ENCODE measurements at regions not wholly inside any gene's neighbourhood (a gene's known extent, or its start where the extent isn't known, plus 50 kb on each side); places are given as distances from the start of the nearest gene placed in this dataset.

DNA sequence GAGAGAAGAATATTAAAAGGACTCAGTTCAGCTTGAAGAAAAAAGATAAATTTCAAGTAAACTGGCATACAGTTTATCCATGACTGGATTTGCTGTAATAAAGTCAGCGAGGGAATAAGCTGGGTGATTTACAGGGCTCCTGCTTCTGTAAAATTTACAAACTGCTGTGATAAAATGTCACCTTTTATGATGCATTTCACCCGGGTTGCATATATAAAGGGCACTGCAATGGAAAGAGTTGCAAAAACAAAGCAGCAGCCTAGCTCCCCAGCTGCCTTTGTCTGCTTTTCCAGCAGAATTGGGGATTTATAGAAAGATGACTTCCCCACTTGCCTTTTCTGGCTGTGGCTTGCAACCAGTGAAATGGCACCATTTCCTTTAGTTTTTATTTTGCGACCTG is 132.5 kb upstream of the LHCGR start:
- Histone ChIP-seq H4K20me1 (ENCODE audit: insufficient read depth, low read length) (no peaks in the 10 kb centered on the region), H3K36me3 (replicated peaks in 1 of 2; ENCODE audit: control insufficient read depth in 1 of 2, insufficient read depth in 2 of 2, low read length in 2 of 2) (no peaks in the 10 kb centered on the region), H3K9ac (ENCODE audit: insufficient read depth, low read length, poor library complexity, severe bottlenecking) (no peak overlapping the region), H3K4me1 (ENCODE audit: control insufficient read depth in 1 of 2, insufficient read depth in 2 of 2, low read length in 2 of 2) (no peaks in the 10 kb centered on the region), H3K79me2 (ENCODE audit: insufficient read depth, low read length) (no peaks in the 10 kb centered on the region), H2AFZ (ENCODE audit: insufficient read depth, low read depth, low read length, poor library complexity, severe bottlenecking) (no peak overlapping the region), H3K27me3 (ENCODE audit: control insufficient read depth in 2 of 2, insufficient read depth in 2 of 2, low read length in 2 of 2) (no peaks in the 10 kb centered on the region), H3K27ac (ENCODE audit: low read depth in 1 of 2, low read length in 2 of 2) (no peak overlapping the region), H3K4me2 (replicated peaks; ENCODE audit: extremely low read depth, low read length, poor library complexity, severe bottlenecking) (no peak overlapping the region), H3K4me3 (replicated peaks in 1 of 3; ENCODE audit: low read depth in 2 of 3, low read length in 3 of 3) (no peak overlapping the region), H3K9me3 (replicated peaks in 1 of 2; ENCODE audit: control insufficient read depth in 1 of 2, insufficient read depth in 1 of 2, low read length in 2 of 2) (peaks cover 0 to 3% of the 10 kb centered on the region in 2 donors)
- 58% methylated on average over 3 of the region's 3 CpGs for WGBS (ENCODE audit: insufficient coverage)
- Mint-ChIP-seq H3K4me1 (no peaks in the 10 kb centered on the region), H3K36me3 (no peaks in the 10 kb centered on the region), H3K9me3 (peaks cover 0 to 10% (median 4%) of the 10 kb centered on the region in 7 donors), H3K27me3 (ENCODE audit: low read depth in 3 of 3) (peaks cover 0 to 1% (median 0%) of the 10 kb centered on the region in 3 donors), H3K4me3 (no peak overlapping the region), H3K27ac (no peak overlapping the region)
- DNase-seq, result no peak
- intact Hi-C loops (cut with micrococcal nuclease), result no loop called here
- TF ChIP-seq CTCF (IDR thresholded peaks at IDR 0.05), result no peak

GRCh38 chr2:48886919-48887318 is 131.4 kb upstream of the LHCGR start:
- H3K4me1 ChIP-seq (ENCODE audit: control insufficient read depth in 1 of 2, insufficient read depth in 2 of 2, low read length in 2 of 2), result no peaks in the 10 kb centered on the region
- Mint-ChIP-seq H3K4me3 (no peak overlapping the region), H3K27ac (no peak overlapping the region), H3K9me3 (peaks cover 0 to 11% (median 4%) of the 10 kb centered on the region in 7 donors), H3K27me3 (ENCODE audit: low read depth in 3 of 3) (peaks cover 0 to 2% (median 1%) of the 10 kb centered on the region in 3 donors), H3K4me1 (no peaks in the 10 kb centered on the region), H3K36me3 (no peaks in the 10 kb centered on the region)
- TF ChIP-seq CTCF (IDR thresholded peaks at IDR 0.05), result no peak
- H3K4me3 ChIP-seq (replicated peaks in 1 of 3; ENCODE audit: low read depth in 2 of 3, low read length in 3 of 3), result no peak overlapping the region
- H3K79me2 ChIP-seq (ENCODE audit: insufficient read depth, low read length), result no peaks in the 10 kb centered on the region
- H2AFZ ChIP-seq (ENCODE audit: insufficient read depth, low read depth, low read length, poor library complexity, severe bottlenecking), result no peak overlapping the region
- intact Hi-C loops (cut with micrococcal nuclease), result no loop called here
- H3K9me3 ChIP-seq (replicated peaks in 1 of 2; ENCODE audit: control insufficient read depth in 1 of 2, insufficient read depth in 1 of 2, low read length in 2 of 2), result peaks cover 0 to 3% of the 10 kb centered on the region in 2 donors
- no peak for DNase-seq
- H3K36me3 ChIP-seq (replicated peaks in 1 of 2; ENCODE audit: control insufficient read depth in 1 of 2, insufficient read depth in 2 of 2, low read length in 2 of 2), result no peaks in the 10 kb centered on the region
- H3K27ac ChIP-seq (ENCODE audit: low read depth in 1 of 2, low read length in 2 of 2), result no peak overlapping the region
- H4K20me1 ChIP-seq (ENCODE audit: insufficient read depth, low read length), result no peaks in the 10 kb centered on the region
- H3K27me3 ChIP-seq (ENCODE audit: control insufficient read depth in 2 of 2, insufficient read depth in 2 of 2, low read length in 2 of 2), result no peaks in the 10 kb centered on the region
- WGBS (ENCODE audit: insufficient coverage), result 100% methylated on average over 1 of the region's 3 CpGs
- H3K9ac ChIP-seq (ENCODE audit: insufficient read depth, low read length, poor library complexity, severe bottlenecking), result no peak overlapping the region
- no peak overlapping the region for H3K4me2 ChIP-seq (replicated peaks; ENCODE audit: extremely low read depth, low read length, poor library complexity, severe bottlenecking)

Measured in CD14-positive monocyte (primary cell).